ES-I3 (cell line): ENCODE measurements at regions not wholly inside any gene's neighbourhood (a gene's known extent, or its start where the extent isn't known, plus 50 kb on each side); places are given as distances from the start of the nearest gene placed in this dataset.

Experiments
- H3K36me3 ChIP-seq: 2 replicates; pipeline ENCODE4 v1.6.1; 2013; ENCODE audit warnings: mild to moderate bottlenecking, low read length, control low read depth, moderate library complexity; ENCODE audit not compliant: insufficient read depth
- H3K4me1 ChIP-seq: 2 replicates; pipeline ENCODE4 v1.6.1; 2013; ENCODE audit warnings: mild to moderate bottlenecking, control low read depth, low read length; ENCODE audit not compliant: insufficient read depth
- H3K9ac ChIP-seq: 2 replicates; pipeline ENCODE4 v1.6.1; 2013; ENCODE audit warnings: low read depth, mild to moderate bottlenecking, low read length, moderate library complexity
- H3K9me3 ChIP-seq: 2 replicates; pipeline ENCODE4 v1.6.1; 2013; ENCODE audit warnings: mild to moderate bottlenecking, low read length, moderate library complexity; ENCODE audit not compliant: control insufficient read depth, insufficient read depth

DNA sequence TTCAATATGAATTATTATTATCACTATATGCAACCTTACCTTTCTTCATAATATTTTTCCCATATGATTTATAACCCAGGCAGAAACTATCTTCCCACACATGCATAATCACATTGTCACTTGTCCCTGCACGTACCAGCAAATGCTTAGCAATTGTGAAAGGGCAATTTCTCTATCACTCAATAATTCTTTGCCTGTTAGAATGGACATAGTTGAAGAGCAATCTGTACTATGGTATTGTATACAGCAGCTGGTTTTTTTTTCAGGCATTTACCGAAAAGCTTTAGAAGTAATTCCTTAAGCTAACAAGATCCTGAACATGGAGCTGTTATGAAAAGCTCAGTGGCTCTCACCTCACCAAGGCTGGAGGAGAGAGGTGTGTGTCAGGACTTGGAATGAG lies 999.5 kb downstream of the TUSC7 start:
- Histone ChIP-seq H3K9ac (no peak overlapping the region), H3K36me3 (no peaks in the 10 kb centered on the region), H3K9me3 (no peaks in the 10 kb centered on the region)

DNA sequence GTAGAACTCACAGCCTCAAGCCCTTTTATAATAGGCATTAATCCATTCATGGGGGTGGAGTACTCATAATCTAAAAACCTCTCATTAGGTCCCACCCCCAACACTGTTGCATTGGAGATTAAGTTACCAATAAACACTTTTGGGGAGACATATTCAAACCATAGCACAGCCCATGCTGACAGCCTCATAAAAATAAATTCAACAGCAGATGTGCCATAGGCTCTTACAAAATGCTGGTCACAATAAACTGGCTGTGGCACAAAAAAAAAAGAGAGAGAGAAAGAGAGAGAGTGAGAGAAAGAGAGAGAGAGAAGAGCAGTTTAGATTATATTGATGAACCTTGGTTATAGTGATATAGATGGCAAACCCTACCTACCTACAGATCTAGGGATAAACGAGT lies 1000.9 kb downstream of the TUSC7 start:
- H3K36me3 ChIP-seq = no peaks in the 10 kb centered on the region
- no peaks in the 10 kb centered on the region for H3K4me1 ChIP-seq
- no peaks in the 10 kb centered on the region for H3K9me3 ChIP-seq
- no peak overlapping the region for H3K9ac ChIP-seq

More for the DNA sequence above, 999.5 kb downstream of the TUSC7 start:
- no peaks in the 10 kb centered on the region for H3K4me1 ChIP-seq

DNA sequence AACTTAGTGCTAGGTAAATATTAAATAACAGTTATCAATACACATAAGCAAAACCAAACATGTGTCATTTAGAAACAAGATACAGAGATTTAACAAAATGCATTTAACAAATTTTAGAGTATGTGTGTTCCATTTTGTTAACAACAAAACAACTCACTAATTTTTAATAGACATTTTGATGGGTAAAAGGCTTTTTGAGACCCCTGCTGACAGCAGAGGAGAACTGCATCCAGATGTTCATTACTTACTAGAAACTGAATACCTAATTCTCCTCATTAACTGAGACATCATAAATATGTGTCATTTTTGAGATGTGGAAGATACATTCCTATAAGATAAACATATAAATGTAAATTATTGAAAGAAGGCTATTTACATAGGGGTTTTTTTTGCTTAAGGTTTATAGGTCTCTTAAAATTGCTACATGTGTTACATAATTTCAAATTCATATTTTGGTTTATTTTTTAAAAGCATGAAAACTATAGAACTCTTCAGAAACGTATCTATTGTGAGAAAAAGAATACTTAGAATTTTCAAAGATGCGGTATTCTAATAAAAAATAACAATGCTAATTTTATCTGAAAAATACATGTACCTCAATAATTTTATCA lies 1009.8 kb downstream of the TUSC7 start:
- Histone ChIP-seq H3K36me3 (no peaks in the 10 kb centered on the region), H3K9ac (no peak overlapping the region), H3K9me3 (no peaks in the 10 kb centered on the region; the same call in 1 of the 2 replicates), H3K4me1 (no peaks in the 10 kb centered on the region)

DNA sequence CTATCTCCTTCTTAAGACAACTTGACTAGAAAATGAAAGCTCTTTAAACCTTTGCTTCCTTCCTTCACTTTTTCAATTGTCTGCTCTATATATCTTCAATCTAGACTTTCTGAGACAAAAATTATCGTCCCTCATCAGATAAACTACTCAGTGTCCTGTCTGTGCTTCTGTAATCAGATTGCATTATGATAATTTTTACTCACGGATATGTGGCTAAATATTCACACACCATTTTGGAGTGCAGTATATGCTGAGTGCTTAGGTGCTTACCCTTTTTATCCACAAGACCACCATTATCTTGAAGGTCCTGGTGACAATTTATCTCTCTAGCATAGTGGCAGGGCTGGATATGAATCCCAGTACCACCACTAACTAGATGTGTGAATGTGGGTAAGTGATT lies 1012.3 kb downstream of the TUSC7 start:
- H3K9me3 ChIP-seq = no peaks in the 10 kb centered on the region; the same call in 1 of the 2 replicates
- H3K9ac ChIP-seq = no peak overlapping the region
- H3K36me3 ChIP-seq = no peaks in the 10 kb centered on the region
- H3K4me1 ChIP-seq = no peaks in the 10 kb centered on the region

DNA sequence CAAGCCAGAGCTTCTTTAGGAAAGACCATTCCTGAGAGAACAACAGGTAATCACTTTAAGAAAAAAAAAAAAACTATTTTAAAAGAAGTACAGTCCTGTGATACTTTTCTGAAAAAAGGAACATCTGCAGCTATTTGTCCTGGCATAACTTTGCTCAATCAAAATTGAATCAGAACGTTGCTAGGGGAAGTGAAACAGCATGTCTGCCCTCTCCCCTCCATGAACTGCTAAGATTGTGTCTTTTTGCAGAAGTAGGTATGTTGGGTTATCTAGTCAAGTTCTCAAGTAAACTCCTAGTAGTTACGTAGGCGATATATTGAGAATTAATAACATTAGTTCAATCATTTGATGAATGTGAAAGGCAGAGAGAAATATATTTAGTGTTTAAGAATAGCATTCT lies 1013.3 kb downstream of the TUSC7 start:
- H3K9me3 ChIP-seq = no peaks in the 10 kb centered on the region
- no peaks in the 10 kb centered on the region for H3K4me1 ChIP-seq
- H3K36me3 ChIP-seq = no peaks in the 10 kb centered on the region
- no peak overlapping the region for H3K9ac ChIP-seq

DNA sequence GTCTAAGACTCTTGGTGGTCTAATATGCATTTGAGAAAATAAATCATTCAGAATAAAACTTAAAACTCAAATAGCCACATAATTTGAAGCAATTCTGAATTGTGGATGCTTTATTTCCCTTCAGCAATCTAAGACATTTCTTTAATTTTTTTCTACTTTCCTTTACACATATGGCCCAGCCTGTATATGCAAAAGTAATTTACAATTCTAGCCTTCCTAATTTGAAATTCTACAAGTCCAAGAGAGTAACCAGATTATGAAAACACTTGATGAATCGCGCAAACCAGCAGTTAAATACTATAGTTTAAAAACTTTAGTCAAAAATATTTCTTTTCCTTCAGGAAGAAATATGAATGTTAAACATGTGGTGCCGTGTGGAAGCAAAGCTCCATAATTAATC lies 1014.2 kb downstream of the TUSC7 start:
- Histone ChIP-seq H3K9me3 (no peaks in the 10 kb centered on the region), H3K9ac (no peak overlapping the region), H3K4me1 (no peaks in the 10 kb centered on the region), H3K36me3 (no peaks in the 10 kb centered on the region)

DNA sequence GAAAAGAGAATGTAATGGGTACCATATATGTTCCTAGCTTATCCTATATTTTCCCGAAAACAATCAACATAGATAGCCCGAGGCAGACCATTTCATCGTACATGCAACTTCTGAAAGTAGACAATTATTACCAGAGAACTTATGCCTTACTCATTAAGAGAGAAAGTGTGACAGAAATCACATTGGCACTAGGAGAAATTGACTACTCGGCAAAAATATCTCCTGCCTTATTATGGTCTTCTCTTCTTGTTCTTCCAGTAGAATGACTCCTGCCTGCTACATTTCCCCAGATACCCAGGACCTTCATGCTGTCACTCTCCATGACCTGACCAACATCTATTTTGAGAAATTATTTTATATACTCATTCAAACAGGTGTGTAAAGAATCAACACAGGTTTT lies 1015.7 kb downstream of the TUSC7 start:
- H3K36me3 ChIP-seq = no peaks in the 10 kb centered on the region
- no peaks in the 10 kb centered on the region for H3K9me3 ChIP-seq
- no peaks in the 10 kb centered on the region for H3K4me1 ChIP-seq
- H3K9ac ChIP-seq = no peak overlapping the region

DNA sequence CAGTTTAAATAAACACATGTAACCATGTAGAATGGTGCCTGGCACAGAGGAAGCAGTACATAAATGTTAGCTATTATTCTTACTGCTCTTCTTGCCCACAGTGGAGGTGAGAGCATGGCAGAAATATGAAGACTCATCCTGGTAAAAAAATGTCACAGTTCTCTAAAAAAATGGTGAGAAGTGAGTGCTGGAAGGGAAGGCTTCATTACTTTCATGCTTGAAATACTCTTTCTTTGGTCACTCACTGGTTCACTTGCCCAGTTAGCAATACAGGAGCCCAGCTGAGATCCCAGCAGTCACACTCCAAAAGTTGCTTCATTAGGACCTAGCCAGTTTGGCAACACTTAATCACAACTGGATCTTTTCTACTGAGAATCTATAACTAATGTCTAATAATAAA lies 1017.2 kb downstream of the TUSC7 start:
- no peaks in the 10 kb centered on the region for H3K4me1 ChIP-seq
- H3K9ac ChIP-seq = no peak overlapping the region
- no peaks in the 10 kb centered on the region for H3K36me3 ChIP-seq
- H3K9me3 ChIP-seq = no peaks in the 10 kb centered on the region

DNA sequence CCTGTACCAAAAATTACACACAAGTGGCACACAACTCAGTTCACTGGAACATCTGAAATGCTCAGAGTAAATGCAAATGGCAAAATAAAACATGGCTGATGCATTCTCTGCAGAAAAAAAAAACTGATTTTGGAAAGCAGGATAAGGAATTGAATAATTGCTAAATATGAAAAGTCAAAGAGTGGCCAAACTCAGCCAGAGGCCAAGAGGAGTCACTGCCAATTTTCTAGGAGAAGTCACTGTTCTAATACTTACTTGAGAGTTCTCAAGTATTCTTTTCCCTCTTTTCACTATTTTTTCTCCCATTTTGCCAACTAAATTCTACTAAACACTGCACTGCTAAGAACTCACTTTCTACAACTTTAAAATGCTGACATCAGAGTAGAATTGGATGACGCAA lies 1018.6 kb downstream of the TUSC7 start:
- no peaks in the 10 kb centered on the region for H3K9me3 ChIP-seq
- H3K36me3 ChIP-seq = no peaks in the 10 kb centered on the region
- no peaks in the 10 kb centered on the region for H3K4me1 ChIP-seq
- no peak overlapping the region for H3K9ac ChIP-seq

DNA sequence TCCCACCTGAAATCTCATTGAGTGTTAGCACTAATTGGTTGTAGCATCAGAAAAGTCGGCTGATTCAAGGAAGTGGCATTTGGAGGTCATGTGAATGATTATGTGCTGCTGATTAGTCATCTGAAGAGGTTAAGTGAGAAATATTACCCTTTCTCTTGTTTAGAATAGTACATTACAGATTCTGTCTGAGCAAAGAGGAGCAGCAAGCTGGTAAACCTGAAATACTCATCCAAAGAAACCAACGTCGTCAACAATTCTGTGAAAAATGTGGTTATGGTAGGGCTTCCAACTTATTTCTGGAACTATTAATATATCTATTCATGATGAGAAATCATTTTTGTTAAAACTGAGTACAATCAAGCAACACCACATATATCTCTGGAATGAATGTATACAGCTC lies 1024.9 kb downstream of the TUSC7 start:
- Histone ChIP-seq H3K4me1 (peaks cover 14% of the 10 kb centered on the region; the same call in 1 of the 2 replicates), H3K9ac (no peak overlapping the region), H3K36me3 (no peaks in the 10 kb centered on the region), H3K9me3 (no peaks in the 10 kb centered on the region)

DNA sequence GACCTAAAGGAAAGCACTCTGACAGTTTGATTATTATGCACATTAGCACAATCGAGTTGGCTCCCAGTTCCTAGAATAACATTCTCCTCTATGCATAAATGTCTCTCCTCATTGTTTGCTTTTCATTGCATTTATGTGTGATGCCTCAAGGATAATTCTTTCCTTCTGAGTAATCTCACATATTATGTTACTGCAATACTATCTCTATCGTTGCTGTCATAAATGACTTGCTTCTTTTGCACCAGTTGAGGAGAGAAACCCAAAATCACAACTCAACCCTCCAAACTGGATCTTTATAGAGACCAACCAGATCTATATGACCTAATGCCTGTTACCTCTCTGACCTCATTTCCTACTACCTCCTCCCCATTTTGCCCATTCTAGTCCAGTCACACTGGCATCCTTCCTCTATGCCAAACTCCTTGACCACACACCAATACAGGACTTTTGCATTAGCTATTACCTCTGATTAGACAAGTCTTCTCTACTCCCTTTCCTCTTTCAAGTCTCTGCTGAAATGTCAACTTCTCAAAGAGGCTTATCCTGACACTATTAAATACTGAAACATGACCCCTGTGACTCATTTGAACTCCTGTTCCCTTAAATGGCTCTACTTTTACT lies 1026.0 kb downstream of the TUSC7 start:
- Histone ChIP-seq H3K4me1 (peaks cover 14% of the 10 kb centered on the region; the same call in 1 of the 2 replicates), H3K9ac (no peak overlapping the region), H3K36me3 (no peaks in the 10 kb centered on the region), H3K9me3 (no peaks in the 10 kb centered on the region)

DNA sequence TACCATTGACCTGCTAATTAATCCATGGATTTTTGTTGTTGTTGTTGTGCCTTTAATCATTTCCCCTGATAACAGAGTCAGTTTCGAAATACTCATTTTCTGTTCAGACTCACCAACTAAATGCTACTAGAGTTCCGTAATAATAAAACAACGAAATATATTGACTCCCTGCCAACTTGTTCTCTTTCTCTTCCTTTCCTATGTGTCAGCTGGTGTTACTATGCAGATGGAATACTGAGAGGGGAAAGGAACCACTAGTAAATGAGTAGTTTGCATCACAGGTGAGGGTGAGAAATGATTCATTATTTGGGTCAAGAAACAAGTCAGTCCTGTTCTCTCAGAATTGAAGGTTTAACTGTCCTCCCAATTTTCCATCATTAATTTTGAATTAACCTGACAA lies 1027.3 kb downstream of the TUSC7 start:
- H3K9me3 ChIP-seq = no peaks in the 10 kb centered on the region
- H3K4me1 ChIP-seq = peaks cover 14% of the 10 kb centered on the region; the same call in 1 of the 2 replicates
- H3K9ac ChIP-seq = no peak overlapping the region
- H3K36me3 ChIP-seq = no peaks in the 10 kb centered on the region

DNA sequence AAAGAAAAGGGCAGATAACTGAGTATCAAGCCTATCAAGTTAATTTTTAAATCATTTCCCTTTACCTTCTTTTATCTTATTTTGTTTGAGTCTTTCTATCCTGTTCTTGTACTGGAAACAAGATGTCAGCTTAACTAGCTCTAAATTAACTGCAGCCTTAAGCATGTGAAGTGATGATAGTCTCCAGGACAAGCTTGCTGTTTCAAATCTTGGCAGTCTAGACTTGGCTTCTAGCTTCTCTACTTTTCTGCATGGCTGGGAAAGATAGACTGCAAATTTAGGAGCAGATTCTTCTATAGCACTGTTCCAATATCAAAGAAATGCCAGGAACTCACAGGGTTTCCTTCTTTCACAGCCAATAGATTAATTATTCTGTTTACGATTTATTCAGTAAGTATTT lies 1034.4 kb downstream of the TUSC7 start:
- Histone ChIP-seq H3K36me3 (no peaks in the 10 kb centered on the region), H3K4me1 (no peaks in the 10 kb centered on the region), H3K9me3 (no peaks in the 10 kb centered on the region), H3K9ac (no peak overlapping the region)

DNA sequence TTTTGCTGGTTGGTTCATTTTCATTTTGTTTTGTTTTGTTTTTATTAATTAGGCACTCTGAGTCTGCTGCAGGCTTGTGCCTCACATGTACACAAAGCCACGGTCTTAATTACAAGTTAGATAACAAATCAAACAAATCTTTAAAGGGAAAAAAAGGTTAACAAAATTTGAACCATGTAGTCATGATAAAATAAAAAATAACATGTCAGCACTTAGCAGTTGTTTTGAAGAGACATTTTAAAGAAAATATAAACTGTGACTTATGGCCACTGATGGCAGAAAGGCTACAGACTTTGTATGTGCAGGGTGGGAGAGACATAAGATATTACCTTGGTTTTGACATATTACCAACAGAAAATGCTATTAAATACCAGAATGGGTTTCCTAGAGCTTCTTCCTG lies 1035.4 kb downstream of the TUSC7 start:
- Histone ChIP-seq H3K9ac (no peak overlapping the region), H3K36me3 (no peaks in the 10 kb centered on the region), H3K4me1 (no peaks in the 10 kb centered on the region), H3K9me3 (no peaks in the 10 kb centered on the region)

DNA sequence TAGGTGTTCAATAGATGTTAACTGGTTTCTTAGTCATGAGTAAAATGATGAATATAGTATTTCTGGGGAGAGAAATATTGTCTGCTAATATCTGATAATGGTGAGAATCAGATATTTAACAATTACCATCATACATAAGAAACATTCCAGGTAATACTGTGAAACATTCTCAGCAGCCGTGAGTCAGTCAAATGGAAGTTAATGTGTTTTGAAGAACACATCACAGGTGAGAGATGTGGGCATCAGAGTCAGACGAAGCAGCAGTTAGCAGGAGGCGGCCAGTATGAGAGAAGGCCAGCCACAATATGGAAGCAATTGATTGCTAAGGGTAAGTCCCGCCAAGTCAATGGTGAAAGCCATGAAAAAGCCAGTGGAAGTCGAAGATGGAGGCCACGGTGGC lies 1035.9 kb downstream of the TUSC7 start:
- H3K9ac ChIP-seq = no peak overlapping the region

More for the DNA sequence above, 1035.9 kb downstream of the TUSC7 start:
- Histone ChIP-seq H3K36me3 (no peaks in the 10 kb centered on the region), H3K4me1 (no peaks in the 10 kb centered on the region), H3K9me3 (no peaks in the 10 kb centered on the region)
